ENCODE measurements at regions not wholly inside any gene's neighbourhood (a gene's known extent, or its start where the extent isn't known, plus 50 kb on each side); places are given as distances from the start of the nearest gene placed in this dataset.

- Histone ChIP-seq H3K4me3 (ENCODE audit: low read length in 2 of 2) (no peak overlapping the region), H3K4me1 (ENCODE audit: control insufficient read depth in 2 of 2, insufficient read depth in 2 of 2, low read length in 2 of 2) (no peaks in the 10 kb centered on the region), H3K27ac (ENCODE audit: low read depth in 1 of 2, low read length in 1 of 2) (no peak overlapping the region), H3K27me3 (ENCODE audit: control insufficient read depth in 2 of 2, insufficient read depth in 1 of 2, low read length in 1 of 2) (no peaks in the 10 kb centered on the region), H3K9me3 (ENCODE audit: control insufficient read depth in 2 of 2, insufficient read depth in 1 of 2, low read length in 1 of 2) (no peaks in the 10 kb centered on the region), H3K36me3 (ENCODE audit: control insufficient read depth in 2 of 2, insufficient read depth in 2 of 2, low read length in 1 of 2) (no peaks in the 10 kb centered on the region)
- WGBS, result 93% methylated on average over 3 of the region's 3 CpGs
- no peak for DNase-seq (ENCODE audit: low read depth in 6 of 9, low spot score in 9 of 9)
These were observed 94.9 kb downstream of the OLFM4 start for GRCh38 chr13:53123536-53123935.

GRCh38 chr13:53124623-53125022, 96.0 kb downstream of the OLFM4 start:
- H3K36me3 ChIP-seq (ENCODE audit: control insufficient read depth in 2 of 2, insufficient read depth in 2 of 2, low read length in 1 of 2), result no peaks in the 10 kb centered on the region
- no peak overlapping the region for H3K27ac ChIP-seq (ENCODE audit: low read depth in 1 of 2, low read length in 1 of 2)
- H3K4me3 ChIP-seq (ENCODE audit: low read length in 2 of 2), result no peak overlapping the region
- H3K27me3 ChIP-seq (ENCODE audit: control insufficient read depth in 2 of 2, insufficient read depth in 1 of 2, low read length in 1 of 2), result no peaks in the 10 kb centered on the region
- no peaks in the 10 kb centered on the region for H3K9me3 ChIP-seq (ENCODE audit: control insufficient read depth in 2 of 2, insufficient read depth in 1 of 2, low read length in 1 of 2)
- no peaks in the 10 kb centered on the region for H3K4me1 ChIP-seq (ENCODE audit: control insufficient read depth in 2 of 2, insufficient read depth in 2 of 2, low read length in 2 of 2)
- 83% methylated on average over 3 of the region's 3 CpGs for WGBS
- no peak for DNase-seq (ENCODE audit: low read depth in 6 of 9, low spot score in 9 of 9)

GRCh38 chr13:53126841-53127245, 98.2 kb downstream of the OLFM4 start:
- Histone ChIP-seq H3K4me3 (ENCODE audit: low read length in 2 of 2) (no peak overlapping the region), H3K27ac (ENCODE audit: low read depth in 1 of 2, low read length in 1 of 2) (no peak overlapping the region), H3K27me3 (ENCODE audit: control insufficient read depth in 2 of 2, insufficient read depth in 1 of 2, low read length in 1 of 2) (no peaks in the 10 kb centered on the region), H3K4me1 (ENCODE audit: control insufficient read depth in 2 of 2, insufficient read depth in 2 of 2, low read length in 2 of 2) (no peaks in the 10 kb centered on the region), H3K36me3 (ENCODE audit: control insufficient read depth in 2 of 2, insufficient read depth in 2 of 2, low read length in 1 of 2) (no peaks in the 10 kb centered on the region), H3K9me3 (ENCODE audit: control insufficient read depth in 2 of 2, insufficient read depth in 1 of 2, low read length in 1 of 2) (no peaks in the 10 kb centered on the region)
- 76% methylated on average over 1 of the region's 1 CpG for WGBS
- no peak for DNase-seq (ENCODE audit: low read depth in 6 of 9, low spot score in 9 of 9)

GRCh38 chr13:53127373-53127772, 98.8 kb downstream of the OLFM4 start:
- Histone ChIP-seq H3K9me3 (ENCODE audit: control insufficient read depth in 2 of 2, insufficient read depth in 1 of 2, low read length in 1 of 2) (no peaks in the 10 kb centered on the region), H3K4me1 (ENCODE audit: control insufficient read depth in 2 of 2, insufficient read depth in 2 of 2, low read length in 2 of 2) (no peaks in the 10 kb centered on the region), H3K27me3 (ENCODE audit: control insufficient read depth in 2 of 2, insufficient read depth in 1 of 2, low read length in 1 of 2) (no peaks in the 10 kb centered on the region), H3K36me3 (ENCODE audit: control insufficient read depth in 2 of 2, insufficient read depth in 2 of 2, low read length in 1 of 2) (no peaks in the 10 kb centered on the region), H3K27ac (ENCODE audit: low read depth in 1 of 2, low read length in 1 of 2) (no peak overlapping the region), H3K4me3 (ENCODE audit: low read length in 2 of 2) (no peak overlapping the region)
- 91% methylated on average over 2 of the region's 2 CpGs for WGBS
- DNase-seq (ENCODE audit: low read depth in 6 of 9, low spot score in 9 of 9), result no peak

GRCh38 chr13:53129864-53130393, 101.3 kb downstream of the OLFM4 start:
- 84% methylated on average over 2 of the region's 2 CpGs for WGBS
- no peaks in the 10 kb centered on the region for H3K36me3 ChIP-seq (ENCODE audit: control insufficient read depth in 2 of 2, insufficient read depth in 2 of 2, low read length in 1 of 2)
- no peak overlapping the region for H3K4me3 ChIP-seq (ENCODE audit: low read length in 2 of 2)
- no peak overlapping the region for H3K27ac ChIP-seq (ENCODE audit: low read depth in 1 of 2, low read length in 1 of 2)
- no peaks in the 10 kb centered on the region for H3K9me3 ChIP-seq (ENCODE audit: control insufficient read depth in 2 of 2, insufficient read depth in 1 of 2, low read length in 1 of 2)
- no peak for DNase-seq (ENCODE audit: low read depth in 6 of 9, low spot score in 9 of 9)
- no peaks in the 10 kb centered on the region for H3K4me1 ChIP-seq (ENCODE audit: control insufficient read depth in 2 of 2, insufficient read depth in 2 of 2, low read length in 2 of 2)
- H3K27me3 ChIP-seq (ENCODE audit: control insufficient read depth in 2 of 2, insufficient read depth in 1 of 2, low read length in 1 of 2), result no peaks in the 10 kb centered on the region

- H3K9me3 ChIP-seq (ENCODE audit: control insufficient read depth in 2 of 2, insufficient read depth in 1 of 2, low read length in 1 of 2), result no peaks in the 10 kb centered on the region
- H3K4me3 ChIP-seq (ENCODE audit: low read length in 2 of 2), result no peak overlapping the region
- no peak for DNase-seq (ENCODE audit: low read depth in 6 of 9, low spot score in 9 of 9)
- no peaks in the 10 kb centered on the region for H3K36me3 ChIP-seq (ENCODE audit: control insufficient read depth in 2 of 2, insufficient read depth in 2 of 2, low read length in 1 of 2)
- H3K4me1 ChIP-seq (ENCODE audit: control insufficient read depth in 2 of 2, insufficient read depth in 2 of 2, low read length in 2 of 2), result no peaks in the 10 kb centered on the region
- H3K27me3 ChIP-seq (ENCODE audit: control insufficient read depth in 2 of 2, insufficient read depth in 1 of 2, low read length in 1 of 2), result no peaks in the 10 kb centered on the region
- WGBS, result 95% methylated on average over 3 of the region's 3 CpGs
- H3K27ac ChIP-seq (ENCODE audit: low read depth in 1 of 2, low read length in 1 of 2), result no peak overlapping the region
These were observed 102.7 kb downstream of the OLFM4 start for GRCh38 chr13:53131361-53131760.

- Histone ChIP-seq H3K4me1 (ENCODE audit: control insufficient read depth in 2 of 2, insufficient read depth in 2 of 2, low read length in 2 of 2) (no peaks in the 10 kb centered on the region), H3K9me3 (ENCODE audit: control insufficient read depth in 2 of 2, insufficient read depth in 1 of 2, low read length in 1 of 2) (no peaks in the 10 kb centered on the region), H3K36me3 (ENCODE audit: control insufficient read depth in 2 of 2, insufficient read depth in 2 of 2, low read length in 1 of 2) (no peaks in the 10 kb centered on the region), H3K27ac (ENCODE audit: low read depth in 1 of 2, low read length in 1 of 2) (no peak overlapping the region), H3K27me3 (ENCODE audit: control insufficient read depth in 2 of 2, insufficient read depth in 1 of 2, low read length in 1 of 2) (no peaks in the 10 kb centered on the region), H3K4me3 (ENCODE audit: low read length in 2 of 2) (no peak overlapping the region)
- no peak for DNase-seq (ENCODE audit: low read depth in 6 of 9, low spot score in 9 of 9)
- 87% methylated on average over 2 of the region's 2 CpGs for WGBS
These were observed 106.7 kb downstream of the OLFM4 start for GRCh38 chr13:53135301-53135700.

GRCh38 chr13:53136554-53137215, 108.1 kb downstream of the OLFM4 start:
- DNase-seq (ENCODE audit: low read depth in 6 of 9, low spot score in 9 of 9), result no peak
- H3K9me3 ChIP-seq (ENCODE audit: control insufficient read depth in 2 of 2, insufficient read depth in 1 of 2, low read length in 1 of 2), result no peaks in the 10 kb centered on the region
- H3K4me3 ChIP-seq (ENCODE audit: low read length in 2 of 2), result no peak overlapping the region
- no peak overlapping the region for H3K27ac ChIP-seq (ENCODE audit: low read depth in 1 of 2, low read length in 1 of 2)
- no peaks in the 10 kb centered on the region for H3K27me3 ChIP-seq (ENCODE audit: control insufficient read depth in 2 of 2, insufficient read depth in 1 of 2, low read length in 1 of 2)
- WGBS, result 93% methylated on average over 3 of the region's 3 CpGs
- H3K4me1 ChIP-seq (ENCODE audit: control insufficient read depth in 2 of 2, insufficient read depth in 2 of 2, low read length in 2 of 2), result no peaks in the 10 kb centered on the region
- no peaks in the 10 kb centered on the region for H3K36me3 ChIP-seq (ENCODE audit: control insufficient read depth in 2 of 2, insufficient read depth in 2 of 2, low read length in 1 of 2)

GRCh38 chr13:53137779-53138178, 109.2 kb downstream of the OLFM4 start:
- Histone ChIP-seq H3K36me3 (ENCODE audit: control insufficient read depth in 2 of 2, insufficient read depth in 2 of 2, low read length in 1 of 2) (no peaks in the 10 kb centered on the region), H3K27ac (ENCODE audit: low read depth in 1 of 2, low read length in 1 of 2) (no peak overlapping the region), H3K27me3 (ENCODE audit: control insufficient read depth in 2 of 2, insufficient read depth in 1 of 2, low read length in 1 of 2) (no peaks in the 10 kb centered on the region), H3K4me3 (ENCODE audit: low read length in 2 of 2) (no peak overlapping the region), H3K4me1 (ENCODE audit: control insufficient read depth in 2 of 2, insufficient read depth in 2 of 2, low read length in 2 of 2) (no peaks in the 10 kb centered on the region), H3K9me3 (ENCODE audit: control insufficient read depth in 2 of 2, insufficient read depth in 1 of 2, low read length in 1 of 2) (no peaks in the 10 kb centered on the region)
- no peak for DNase-seq (ENCODE audit: low read depth in 6 of 9, low spot score in 9 of 9)
- 71% methylated on average over 1 of the region's 1 CpG for WGBS
